GM12875 (cell line): ENCODE measurements at regions not wholly inside any gene's neighbourhood (a gene's known extent, or its start where the extent isn't known, plus 50 kb on each side); places are given as distances from the start of the nearest gene placed in this dataset.

Experiments
- H3K4me3 ChIP-seq: one replicate; pipeline ENCODE4 v1.5.1; 2011; ENCODE audit warnings: low read depth, low read length, control low read depth
- TF ChIP-seq, protein P1 (sequence below): IDR thresholded peaks from 2 replicates; pipeline ENCODE4 v1.5.1; 2011; ENCODE audit warnings: low read depth, mild to moderate bottlenecking, control low read depth, inconsistent platforms, low read length, moderate library complexity, borderline replicate concordance; ENCODE audit not compliant: insufficient read depth

- TF ChIP-seq, protein P1, sequence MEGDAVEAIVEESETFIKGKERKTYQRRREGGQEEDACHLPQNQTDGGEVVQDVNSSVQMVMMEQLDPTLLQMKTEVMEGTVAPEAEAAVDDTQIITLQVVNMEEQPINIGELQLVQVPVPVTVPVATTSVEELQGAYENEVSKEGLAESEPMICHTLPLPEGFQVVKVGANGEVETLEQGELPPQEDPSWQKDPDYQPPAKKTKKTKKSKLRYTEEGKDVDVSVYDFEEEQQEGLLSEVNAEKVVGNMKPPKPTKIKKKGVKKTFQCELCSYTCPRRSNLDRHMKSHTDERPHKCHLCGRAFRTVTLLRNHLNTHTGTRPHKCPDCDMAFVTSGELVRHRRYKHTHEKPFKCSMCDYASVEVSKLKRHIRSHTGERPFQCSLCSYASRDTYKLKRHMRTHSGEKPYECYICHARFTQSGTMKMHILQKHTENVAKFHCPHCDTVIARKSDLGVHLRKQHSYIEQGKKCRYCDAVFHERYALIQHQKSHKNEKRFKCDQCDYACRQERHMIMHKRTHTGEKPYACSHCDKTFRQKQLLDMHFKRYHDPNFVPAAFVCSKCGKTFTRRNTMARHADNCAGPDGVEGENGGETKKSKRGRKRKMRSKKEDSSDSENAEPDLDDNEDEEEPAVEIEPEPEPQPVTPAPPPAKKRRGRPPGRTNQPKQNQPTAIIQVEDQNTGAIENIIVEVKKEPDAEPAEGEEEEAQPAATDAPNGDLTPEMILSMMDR, result no peak
- H3K4me3 ChIP-seq, result no peak overlapping the region
These were observed 435.7 kb downstream of the PLK2 start for GRCh38 chr5:58024151-58024550.

GRCh38 chr5:58022055-58022454 is 437.8 kb downstream of the PLK2 start:
- H3K4me3 ChIP-seq, result no peak overlapping the region

GRCh38 chr5:58021466-58021865 is 438.4 kb downstream of the PLK2 start:
- H3K4me3 ChIP-seq, result no peak overlapping the region
- TF ChIP-seq, protein P1, result no peak

More at GRCh38 chr5:58022055-58022454, 437.8 kb downstream of the PLK2 start:
- TF ChIP-seq, protein P1, result no peak

DNA sequence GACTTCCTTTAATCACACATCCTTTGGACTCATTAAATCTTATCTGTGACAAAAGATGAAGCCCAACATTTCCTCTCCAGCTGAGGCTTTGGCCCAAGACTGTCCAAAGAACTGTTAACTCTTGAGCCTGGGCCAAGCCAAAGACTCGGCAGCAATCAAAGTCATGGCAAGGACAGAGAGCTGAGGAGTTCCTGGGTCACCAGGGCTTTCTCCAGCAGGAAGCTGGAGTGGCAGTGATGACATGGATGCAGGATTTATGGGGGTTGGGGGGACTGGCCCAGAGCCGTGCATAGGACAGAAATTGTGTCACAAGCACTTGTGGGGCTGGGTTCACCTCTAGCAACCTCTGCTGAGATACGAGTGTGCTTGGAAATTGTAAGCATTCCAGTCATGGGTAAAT is 440.3 kb downstream of the PLK2 start:
- no peak overlapping the region for H3K4me3 ChIP-seq

GRCh38 chr5:58018016-58018415 is 441.9 kb downstream of the PLK2 start:
- TF ChIP-seq, protein P1, result no peak
- H3K4me3 ChIP-seq, result no peak overlapping the region

More for the DNA sequence above, 440.3 kb downstream of the PLK2 start:
- TF ChIP-seq, protein P1, result no peak

GRCh38 chr5:58016877-58017276 is 443.0 kb downstream of the PLK2 start:
- H3K4me3 ChIP-seq, result no peak overlapping the region
- TF ChIP-seq, protein P1, result no peak

DNA sequence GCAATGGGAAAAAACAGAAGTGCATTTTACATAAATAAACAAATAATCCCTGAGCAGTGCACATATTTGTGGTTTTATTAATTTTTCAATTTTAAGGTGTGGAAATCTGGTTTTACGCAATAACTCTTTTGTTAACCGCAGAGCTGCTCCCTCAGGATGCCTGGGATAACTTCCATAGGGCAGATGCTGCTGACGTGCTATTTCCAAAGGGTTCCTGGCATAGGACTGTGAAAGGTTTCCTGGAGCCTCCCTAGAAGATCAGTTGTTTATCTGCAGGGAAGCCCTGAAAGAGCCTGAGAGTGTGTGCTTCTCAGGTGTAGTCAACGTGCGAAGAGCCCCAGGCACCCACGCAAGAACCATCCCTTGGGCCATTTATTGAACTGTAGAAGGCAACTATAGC is 443.5 kb downstream of the PLK2 start:
- H3K4me3 ChIP-seq, result no peak overlapping the region
- TF ChIP-seq, protein P1, result no peak
